ENCODE measurements at regions not wholly inside any gene's neighbourhood (a gene's known extent, or its start where the extent isn't known, plus 50 kb on each side); places are given as distances from the start of the nearest gene placed in this dataset.
A peak's percentile ranks its signal among the peaks of the same experiment; 100 is the strongest.
"Not testable (repeated sequence)": the region's sequence is repeated elsewhere in the genome, so short reads cannot be mapped to it uniquely, and the experiment has no call there.

- DNase-seq: no peak
Observed at GRCh38 chrX:109880629-109881028, 122.3 kb upstream of the TMEM164 start.

- peak; percentile 2 for DNase-seq
Observed at GRCh38 chrX:109886122-109886761, 116.7 kb upstream of the TMEM164 start.

- DNase-seq: no peak
Observed at GRCh38 chrX:109889289-109890006, 113.5 kb upstream of the TMEM164 start.

- DNase-seq: no peak
Observed at GRCh38 chrX:109890300-109890699, 112.6 kb upstream of the TMEM164 start.

- DNase-seq: peak; percentile 23
Observed at GRCh38 chrX:109890910-109891502, 111.9 kb upstream of the TMEM164 start.

GRCh38 chrX:109896024-109896423, 106.9 kb upstream of the TMEM164 start:
- not testable (repeated sequence) for DNase-seq

- DNase-seq: no peak
Observed at GRCh38 chrX:109902665-109903064, 100.2 kb upstream of the TMEM164 start.

- DNase-seq: no peak
Observed at GRCh38 chrX:109911046-109911445, 91.9 kb upstream of the TMEM164 start.

GRCh38 chrX:109912993-109913392, 89.9 kb upstream of the TMEM164 start:
- DNase-seq: not testable (repeated sequence)

GRCh38 chrX:109914114-109914849, 88.6 kb upstream of the TMEM164 start:
- no peak for DNase-seq

- no peak for DNase-seq
Observed at GRCh38 chrX:109918753-109919152, 84.2 kb upstream of the TMEM164 start.

- no peak for DNase-seq
Observed at GRCh38 chrX:109920325-109920724, 82.6 kb upstream of the TMEM164 start.

GRCh38 chrX:109920868-109921267, 82.0 kb upstream of the TMEM164 start:
- no peak for DNase-seq

GRCh38 chrX:109922190-109922589, 80.7 kb upstream of the TMEM164 start:
- DNase-seq: no peak

GRCh38 chrX:109925003-109925402, 77.9 kb upstream of the TMEM164 start:
- not testable (repeated sequence) for DNase-seq

GRCh38 chrX:109925656-109926055, 77.3 kb upstream of the TMEM164 start:
- no peak for DNase-seq

GRCh38 chrX:109926118-109926517, 76.8 kb upstream of the TMEM164 start:
- no peak for DNase-seq

- DNase-seq: no peak
Observed at GRCh38 chrX:109926743-109927662, 75.9 kb upstream of the TMEM164 start.

- DNase-seq: no peak
Observed at GRCh38 chrX:109927663-109928273, 75.1 kb upstream of the TMEM164 start.

GRCh38 chrX:109928596-109929335, 74.1 kb upstream of the TMEM164 start:
- DNase-seq: no peak

- DNase-seq: peak; percentile 21
Observed at GRCh38 chrX:109931677-109932076, 71.2 kb upstream of the TMEM164 start.

Measured in NCI-H2029 (cell line).